Suprapubic skin (tissue), 4 donors: ENCODE measurements at regions not wholly inside any gene's neighbourhood (a gene's known extent, or its start where the extent isn't known, plus 50 kb on each side); places are given as distances from the start of the nearest gene placed in this dataset.

Source experiments
- CTCF ChIP-seq, 2 donors: fragments of 200-600 bp in 1 of 2; fragments of 450-650 bp in 1 of 2; sonication (generic) in 1 of 2; IDR thresholded peaks; one replicate each; pipeline ENCODE4 v1.5.1; 2016 to 2019; ENCODE audit warnings: antibody characterized with exemption in 2 of 2, mild to moderate bottlenecking in 1 of 2, moderate library complexity in 1 of 2
- EP300 ChIP-seq: sonication (generic); formaldehyde crosslinking; IDR thresholded peaks from one replicate; pipeline ENCODE4 v1.6.1; 2017; ENCODE audit warnings: antibody characterized with exemption
- POLR2A ChIP-seq, 2 donors: fragments of 450-650 bp; IDR thresholded peaks; one replicate each; pipeline ENCODE4 v1.6.1; 2017; ENCODE audit warnings: antibody characterized with exemption in 2 of 2, mild to moderate bottlenecking in 2 of 2, moderate library complexity in 2 of 2
- POLR2AphosphoS5 ChIP-seq, 3 donors: sonication (generic); formaldehyde crosslinking; IDR thresholded peaks; one replicate each; pipeline ENCODE4 v1.6.1; 2017; ENCODE audit warnings: antibody characterized with exemption in 3 of 3

GRCh38 chr22:48251629-48252028 lies 1489.2 kb downstream of the TBC1D22A start:
- TF ChIP-seq EP300: no peak
- no peak for TF ChIP-seq POLR2AphosphoS5 (IDR thresholded peaks at IDR 0.05)
- TF ChIP-seq POLR2A (IDR thresholded peaks at IDR 0.05): no peak
- no peak for TF ChIP-seq CTCF (IDR thresholded peaks at IDR 0.05)
